GM12865 (cell line): ENCODE measurements at regions not wholly inside any gene's neighbourhood (a gene's known extent, or its start where the extent isn't known, plus 50 kb on each side); places are given as distances from the start of the nearest gene placed in this dataset.
"Not testable (repeated sequence)": the region's sequence is repeated elsewhere in the genome, so short reads cannot be mapped to it uniquely, and the experiment has no call there.

Source experiments
- DNase-seq: peaks from one replicate; pipeline ENCODE4 v3.0.0; 2010; ENCODE audit warnings: low read depth
- H3K4me3 ChIP-seq: 2 replicates; pipeline ENCODE4 v1.5.1; 2011; ENCODE audit warnings: mild to moderate bottlenecking, low read depth, low read length, control low read depth
- CTCF ChIP-seq: IDR thresholded peaks from 2 replicates; pipeline ENCODE4 v1.5.1; 2011; ENCODE audit warnings: low read length, control low read depth, low read depth, inconsistent platforms; ENCODE audit not compliant: insufficient read depth; ENCODE audit errors: missing control alignments

DNA sequence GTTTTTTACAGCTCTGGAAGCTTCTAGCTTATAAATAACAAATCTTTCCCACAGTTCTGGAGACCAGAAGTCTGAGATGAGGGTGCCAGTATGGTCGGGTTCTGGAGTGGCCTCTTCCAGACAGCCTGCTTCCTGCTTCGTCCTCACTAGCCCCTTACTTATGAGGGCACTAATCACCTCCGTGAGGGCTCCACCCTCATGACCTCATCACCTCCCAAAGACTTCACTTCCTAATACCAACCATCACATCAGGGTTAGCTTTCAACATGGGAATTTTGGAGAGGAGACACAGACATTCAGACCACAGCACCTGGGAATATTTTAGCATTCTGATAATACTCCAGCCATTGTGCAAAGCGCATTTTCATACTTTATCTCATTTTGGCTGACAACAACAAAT lies 223.7 kb upstream of the IRF2BP2 start:
- DNase-seq: no peak
- TF ChIP-seq CTCF: no peak
- H3K4me3 ChIP-seq: no peak overlapping the region

GRCh38 chr1:234833118-234833517 lies 223.1 kb upstream of the IRF2BP2 start:
- DNase-seq: no peak
- no peak for TF ChIP-seq CTCF
- no peak overlapping the region for H3K4me3 ChIP-seq

GRCh38 chr1:234827656-234828055 lies 217.7 kb upstream of the IRF2BP2 start:
- no peak for DNase-seq
- H3K4me3 ChIP-seq: no peak overlapping the region
- TF ChIP-seq CTCF: no peak

DNA sequence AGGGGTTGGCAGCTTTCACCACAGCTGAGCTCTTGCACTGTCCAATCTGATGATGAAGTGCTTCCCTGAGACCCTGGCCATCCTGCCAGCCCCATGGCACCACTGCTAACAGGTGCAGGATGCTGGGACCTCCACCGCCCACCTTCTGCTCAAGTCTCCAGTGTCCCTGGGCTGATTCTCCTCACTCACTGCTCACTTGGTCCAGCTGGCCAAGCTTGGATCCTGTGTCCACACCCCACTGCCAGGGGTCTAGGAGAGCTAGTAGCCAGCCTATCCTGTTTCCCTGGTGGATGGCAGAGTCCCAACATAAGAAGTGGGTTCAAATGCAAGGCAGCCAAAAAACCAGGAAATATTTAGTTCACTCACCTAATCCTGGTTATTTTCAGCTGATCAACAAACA lies 217.2 kb upstream of the IRF2BP2 start:
- no peak for TF ChIP-seq CTCF
- no peak for DNase-seq
- H3K4me3 ChIP-seq: no peak overlapping the region

DNA sequence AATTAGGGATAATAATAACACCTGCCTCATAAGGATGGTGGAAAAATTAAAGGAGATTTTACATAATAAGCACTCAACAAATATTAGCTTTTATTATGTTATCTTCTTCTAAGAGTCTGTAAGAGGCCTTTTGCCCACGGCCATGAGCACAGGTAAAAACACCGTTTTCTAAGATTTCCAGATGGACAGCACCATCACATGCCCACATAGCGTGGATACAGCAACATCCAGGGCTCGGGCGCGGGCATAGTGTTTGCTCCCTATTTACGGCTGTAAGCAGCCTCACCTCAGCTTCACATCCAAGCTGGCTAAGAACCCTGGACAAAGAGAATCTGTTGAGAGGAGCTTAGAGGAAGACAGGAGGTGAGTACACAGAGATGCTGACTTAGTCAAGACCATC lies 216.4 kb upstream of the IRF2BP2 start:
- no peak overlapping the region for H3K4me3 ChIP-seq
- no peak for TF ChIP-seq CTCF
- no peak for DNase-seq

DNA sequence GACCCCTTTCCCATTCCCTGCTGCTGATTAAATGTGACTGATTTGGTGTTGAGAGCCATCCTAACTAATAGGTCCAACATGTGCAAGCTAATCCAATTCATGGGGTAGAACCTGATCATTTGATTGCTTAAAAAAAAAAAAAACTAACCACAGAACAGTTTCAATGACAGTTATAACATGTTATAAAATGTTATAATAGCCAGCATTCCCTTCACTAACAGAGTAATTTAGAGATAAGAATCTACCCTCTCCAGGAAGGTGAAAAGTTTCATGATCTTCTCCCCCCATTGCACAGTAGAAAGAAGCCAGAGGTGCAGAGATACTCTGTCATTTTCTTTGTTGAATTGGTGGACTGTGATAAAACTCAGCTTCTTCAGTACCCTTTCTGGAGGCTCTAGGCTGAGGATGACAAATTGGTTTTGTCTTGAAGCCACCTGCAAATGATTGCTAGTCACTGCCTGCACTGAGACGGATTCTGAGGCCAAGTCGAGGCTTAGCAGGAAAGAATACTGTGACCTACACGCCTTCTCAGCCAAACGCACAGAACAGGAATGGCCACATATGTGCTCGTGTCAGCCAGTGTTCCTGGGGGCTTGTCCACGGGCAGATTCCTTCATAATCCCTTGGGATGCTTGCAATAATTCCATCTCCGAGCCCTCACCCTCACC lies 215.7 kb upstream of the IRF2BP2 start:
- TF ChIP-seq CTCF: no peak
- DNase-seq: no peak
- H3K4me3 ChIP-seq: no peak overlapping the region

- H3K4me3 ChIP-seq, DNase-seq: not testable (repeated sequence)
Measured at GRCh38 chr1:234824836-234825235, 214.9 kb upstream of the IRF2BP2 start.
